Adrenal gland (tissue), 9 donors: ENCODE measurements at regions not wholly inside any gene's neighbourhood (a gene's known extent, or its start where the extent isn't known, plus 50 kb on each side); places are given as distances from the start of the nearest gene placed in this dataset.

ENCODE experiments used
- DNase-seq, 7 donors: peaks; one replicate each; pipeline ENCODE4 v3.0.0-alpha.2; 2019 to 2020
- H3K27ac ChIP-seq, 5 donors: fragments of 200-600 bp; sonication (generic) in 4 of 5; 1 replicate in 3 of 5; 2 replicates in 2 of 5; pipeline versions ENCODE4 v1.5.1 to v1.8.0; 2016 to 2020; ENCODE audit warnings: mild to moderate bottlenecking in 1 of 5
- H3K27me3 ChIP-seq: fragments of 200-600 bp; 2 replicates; pipeline ENCODE4 v1.8.0; 2021
- H3K36me3 ChIP-seq, 2 donors: fragments of 200-600 bp; replicated peaks in 1 of 2; 1 replicate in 1 of 2; 2 replicates in 1 of 2; pipeline versions ENCODE4 v1.5.1 to v1.8.0; 2018 to 2022
- H3K4me1 ChIP-seq, 2 donors: fragments of 200-600 bp; replicated peaks in 1 of 2; 1 replicate in 1 of 2; 2 replicates in 1 of 2; pipeline versions ENCODE4 v1.5.1 to v1.8.0; 2018 to 2021
- H3K4me3 ChIP-seq, 4 donors: fragments of 200-600 bp; sonication (generic) in 3 of 4; one replicate each; pipeline ENCODE4 v1.5.1; 2016 to 2018
- H3K9me3 ChIP-seq, 3 donors: fragments of 200-600 bp; sonication (generic) in 1 of 3; replicated peaks in 1 of 3; 1 replicate in 2 of 3; 2 replicates in 1 of 3; pipeline versions ENCODE4 v1.5.1 to v1.8.0; 2016 to 2021
- POLR2A ChIP-seq, 2 donors: fragments of 450-650 bp; IDR thresholded peaks; one replicate each; pipeline ENCODE4 v1.6.1; 2017; ENCODE audit warnings: antibody characterized with exemption in 2 of 2, mild to moderate bottlenecking in 2 of 2, moderate library complexity in 1 of 2
- WGBS, 4 donors: extraction: QIAGEN DNeasy Blood & Tissue Kit in 2 of 4; methylation state at CpG; one replicate each; pipeline versions ENCODE4 v1.1.5 to v1.1.7; 2013 to 2017; 5-methylcytosine and 5-hydroxymethylcytosine counted together
- intact Hi-C, 2 donors: fragments of 100-400 bp; cut with DNase I; formaldehyde crosslinking; loops; one replicate each; pipeline versions ENCODE4 v1.14.1 to v1.15.0; 2022 to 2023
- TF ChIP-seq, protein P1 (sequence below), 6 experiments: fragments of 450-650 bp in 4 of 6; fragments of 200-600 bp in 2 of 6; sonication (generic) in 1 of 6; IDR thresholded peaks; 1 replicate in 5 of 6; 2 replicates in 1 of 6; pipeline versions ENCODE4 v1.5.1 to v1.8.0; 2016 to 2021; ENCODE audit warnings: antibody characterized with exemption in 6 of 6, mild to moderate bottlenecking in 2 of 6, moderate library complexity in 1 of 6
- donor health status: healthy with polysubstance abuse.
- donor health status: Bipolar disorder and iron deficiency.
- donor health status: DM: yes; HTN: yes; CAD: no.
- donor health status: DM: no; HTN: no; CAD: no.
- donor health status: DM: no; HTN: no; CAD: no.

DNA sequence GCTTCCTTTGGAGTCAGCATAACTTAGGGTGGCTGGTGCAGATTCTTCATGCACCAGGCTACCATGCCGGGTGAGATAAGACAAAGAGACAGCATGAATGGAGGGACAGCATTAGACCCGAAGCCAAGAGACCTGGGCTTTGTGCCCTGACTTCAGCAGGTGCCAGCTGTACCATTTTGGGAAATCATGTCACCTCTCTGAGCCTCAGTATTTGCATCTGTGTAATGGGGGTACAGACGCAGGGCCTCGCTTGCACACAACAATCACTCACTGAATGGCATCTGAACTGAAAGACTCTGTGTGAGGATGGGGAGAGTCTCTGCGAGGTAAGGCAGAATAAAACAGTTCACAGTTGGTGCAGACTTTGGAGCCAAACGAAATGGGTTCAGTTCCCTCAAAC lies 1053.7 kb downstream of the VRK1 start:
- H3K27me3 ChIP-seq: no peaks in the 10 kb centered on the region
- H3K36me3 ChIP-seq: no peaks in the 10 kb centered on the region
- intact Hi-C loops: no loop called here
- H3K4me3 ChIP-seq: no peak overlapping the region
- H3K27ac ChIP-seq: no peak overlapping the region
- TF ChIP-seq POLR2A (IDR thresholded peaks at IDR 0.05): no peak
- TF ChIP-seq, protein P1, sequence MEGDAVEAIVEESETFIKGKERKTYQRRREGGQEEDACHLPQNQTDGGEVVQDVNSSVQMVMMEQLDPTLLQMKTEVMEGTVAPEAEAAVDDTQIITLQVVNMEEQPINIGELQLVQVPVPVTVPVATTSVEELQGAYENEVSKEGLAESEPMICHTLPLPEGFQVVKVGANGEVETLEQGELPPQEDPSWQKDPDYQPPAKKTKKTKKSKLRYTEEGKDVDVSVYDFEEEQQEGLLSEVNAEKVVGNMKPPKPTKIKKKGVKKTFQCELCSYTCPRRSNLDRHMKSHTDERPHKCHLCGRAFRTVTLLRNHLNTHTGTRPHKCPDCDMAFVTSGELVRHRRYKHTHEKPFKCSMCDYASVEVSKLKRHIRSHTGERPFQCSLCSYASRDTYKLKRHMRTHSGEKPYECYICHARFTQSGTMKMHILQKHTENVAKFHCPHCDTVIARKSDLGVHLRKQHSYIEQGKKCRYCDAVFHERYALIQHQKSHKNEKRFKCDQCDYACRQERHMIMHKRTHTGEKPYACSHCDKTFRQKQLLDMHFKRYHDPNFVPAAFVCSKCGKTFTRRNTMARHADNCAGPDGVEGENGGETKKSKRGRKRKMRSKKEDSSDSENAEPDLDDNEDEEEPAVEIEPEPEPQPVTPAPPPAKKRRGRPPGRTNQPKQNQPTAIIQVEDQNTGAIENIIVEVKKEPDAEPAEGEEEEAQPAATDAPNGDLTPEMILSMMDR (IDR thresholded peaks at IDR 0.05): no peak
- H3K9me3 ChIP-seq: no peaks in the 10 kb centered on the region
- H3K4me1 ChIP-seq: no peaks in the 10 kb centered on the region
- 59 to 84% (median 82%) methylated on average over 6 of the region's 6 CpGs for WGBS, 4 donors
- no peak for DNase-seq

DNA sequence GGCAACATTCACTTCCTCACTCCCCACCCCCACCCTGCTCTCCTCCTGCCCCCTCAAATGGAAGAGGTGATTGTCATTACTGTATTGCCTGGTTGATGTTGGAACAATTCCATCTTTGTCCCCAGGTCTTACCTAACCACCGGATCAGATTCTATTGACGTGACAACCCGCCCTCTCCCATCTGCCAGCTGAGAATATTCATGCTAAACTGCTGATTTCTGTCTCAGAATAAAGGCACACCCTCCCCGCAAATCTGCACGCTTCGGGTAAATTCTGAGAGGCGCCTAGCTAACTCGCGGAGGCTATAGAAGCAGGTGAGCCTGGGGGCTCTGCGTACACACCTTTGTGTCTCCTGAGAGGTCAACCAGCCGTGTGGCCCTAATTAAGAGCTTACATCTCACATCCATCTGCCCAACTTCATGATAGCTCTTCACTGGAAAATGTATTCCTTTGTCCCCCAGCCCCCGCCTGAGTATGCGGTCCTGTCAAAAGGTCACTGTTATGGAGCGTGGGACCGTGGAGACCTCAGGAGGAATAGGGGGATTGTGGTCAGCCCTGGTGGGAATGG lies 1054.3 kb downstream of the VRK1 start:
- WGBS, 4 donors: 74 to 85% (median 81%) methylated on average over 15 of the region's 15 CpGs
- no peak overlapping the region for H3K4me3 ChIP-seq
- H3K36me3 ChIP-seq: no peaks in the 10 kb centered on the region
- no peaks in the 10 kb centered on the region for H3K9me3 ChIP-seq
- H3K4me1 ChIP-seq: no peaks in the 10 kb centered on the region
- intact Hi-C loops: no loop called here
- no peaks in the 10 kb centered on the region for H3K27me3 ChIP-seq
- TF ChIP-seq, protein P1 (IDR thresholded peaks at IDR 0.05): no peak
- TF ChIP-seq POLR2A (IDR thresholded peaks at IDR 0.05): no peak
- H3K27ac ChIP-seq: no peak overlapping the region
- no peak for DNase-seq

DNA sequence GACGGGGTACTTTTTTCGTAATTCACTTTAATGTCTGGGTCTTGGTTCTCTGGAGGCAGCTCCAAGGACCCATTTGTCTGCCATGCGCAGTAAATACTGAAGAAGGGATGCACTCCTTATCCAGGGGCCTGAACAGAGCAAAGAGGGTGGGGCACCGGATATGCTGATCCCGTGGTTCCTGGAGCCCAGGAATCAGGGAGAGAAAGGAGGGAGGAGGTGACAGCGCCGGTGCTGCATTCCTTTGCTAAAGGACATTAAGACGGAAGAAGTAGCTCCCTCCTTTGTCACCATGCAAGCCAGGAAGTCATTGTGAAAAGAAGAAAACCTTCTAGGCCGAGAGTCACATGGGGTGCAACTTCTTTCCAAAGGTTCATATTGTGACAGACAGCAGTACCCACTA lies 1057.7 kb downstream of the VRK1 start:
- intact Hi-C loops: no loop called here
- TF ChIP-seq, protein P1 (IDR thresholded peaks at IDR 0.05): no peak
- no peak for TF ChIP-seq POLR2A (IDR thresholded peaks at IDR 0.05)
- 77 to 82% (median 79%) methylated on average over 9 of the region's 9 CpGs for WGBS, 4 donors
- no peak overlapping the region for H3K27ac ChIP-seq
- DNase-seq: no peak
- H3K27me3 ChIP-seq: no peaks in the 10 kb centered on the region
- H3K4me3 ChIP-seq: no peak overlapping the region
- no peaks in the 10 kb centered on the region for H3K4me1 ChIP-seq
- H3K36me3 ChIP-seq: no peaks in the 10 kb centered on the region
- no peaks in the 10 kb centered on the region for H3K9me3 ChIP-seq

DNA sequence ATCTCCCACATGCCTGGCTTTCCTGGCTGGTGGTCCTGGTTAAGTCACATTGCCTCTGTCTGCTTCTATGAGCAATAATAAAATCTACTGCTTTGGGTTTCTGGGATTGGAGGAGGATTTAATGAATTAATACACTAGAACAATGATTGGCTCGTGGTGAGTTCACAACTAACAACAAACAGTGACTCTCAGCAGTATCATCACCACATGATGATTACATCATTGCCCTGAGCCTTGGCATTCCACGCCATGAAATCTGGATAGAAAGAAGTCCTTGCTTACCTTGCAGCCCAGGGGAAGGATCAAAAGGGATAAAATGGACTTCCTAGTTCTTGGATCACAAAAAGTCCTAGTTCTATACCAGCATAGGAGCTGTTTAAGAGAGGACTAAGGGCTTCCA lies 1069.0 kb downstream of the VRK1 start:
- no peak overlapping the region for H3K27ac ChIP-seq
- WGBS, 4 donors: 62 to 86% (median 74%) methylated on average over 2 of the region's 2 CpGs

More for the DNA sequence above, 1069.0 kb downstream of the VRK1 start:
- Histone ChIP-seq H3K4me1 (no peaks in the 10 kb centered on the region), H3K27me3 (no peaks in the 10 kb centered on the region), H3K36me3 (no peaks in the 10 kb centered on the region), H3K9me3 (no peaks in the 10 kb centered on the region), H3K4me3 (no peak overlapping the region)
- DNase-seq: no peak
- TF ChIP-seq, protein P1 (IDR thresholded peaks at IDR 0.05): no peak
- no peak for TF ChIP-seq POLR2A (IDR thresholded peaks at IDR 0.05)
- intact Hi-C loops: no loop called here
